IMR-90 (cell line): ENCODE measurements at regions not wholly inside any gene's neighbourhood (a gene's known extent, or its start where the extent isn't known, plus 50 kb on each side); places are given as distances from the start of the nearest gene placed in this dataset.

Experiments
- ATAC-seq: fragments of 200-7000 bp; cut with Tn5 transposase; 2 replicates; pipeline ENCODE4 v1.9.1; 2020; ENCODE audit warnings: low read depth, mild to moderate bottlenecking, moderate library complexity
- BruUV-seq: library from RNA; stranded (reverse); fragments of 400-500 nt; replicated peaks from 2 replicates; lab custom pipeline; 2021; lab: Mats Ljungman, UMichigan
- CTCF ChIA-PET: fragments of 300-600 bp; formaldehyde crosslinking; extraction: SDS; loops from one replicate; lab custom pipeline; 2021; ENCODE audit warnings: antibody characterized with exemption; lab: Yijun Ruan, JAX
- POLR2A ChIA-PET: fragments of 300-600 bp; sonication (Branson Sonifier 250); formaldehyde crosslinking; loops from one replicate; lab custom pipeline; 2022; ENCODE audit warnings: antibody characterized with exemption; ENCODE audit not compliant: unreplicated experiment; lab: Charles Lee
- DNase-seq: peaks from one replicate; pipeline ENCODE4 v3.0.0; 2013
- H2AFZ ChIP-seq: replicated peaks from 2 replicates; pipeline ENCODE3; 2013; ENCODE audit warnings: low read length, mild to moderate bottlenecking; ENCODE audit not compliant: poor library complexity
- H2AK5ac ChIP-seq: 2 replicates; pipeline ENCODE4 v1.6.1; 2013; ENCODE audit warnings: low read depth, low read length, inconsistent platforms
- H2AK9ac ChIP-seq: replicated peaks from 2 replicates; pipeline ENCODE3; 2013; ENCODE audit warnings: mild to moderate bottlenecking, low read depth, low read length, moderate library complexity; ENCODE audit not compliant: poor library complexity
- H2BK120ac ChIP-seq: 2 replicates; pipeline ENCODE4 v1.6.1; 2013; ENCODE audit warnings: low read depth, low read length, inconsistent platforms
- H2BK15ac ChIP-seq: 3 replicates; pipeline ENCODE4 v1.6.1; 2013; ENCODE audit warnings: low read depth, low read length, inconsistent platforms
- H2BK20ac ChIP-seq: 2 replicates; pipeline ENCODE4 v1.6.1; 2013; ENCODE audit warnings: low read depth, mild to moderate bottlenecking, inconsistent platforms, low read length, moderate library complexity
- H2BK5ac ChIP-seq: 2 replicates; pipeline ENCODE4 v1.6.1; 2013; ENCODE audit warnings: mild to moderate bottlenecking, low read depth, low read length, inconsistent platforms; ENCODE audit not compliant: poor library complexity, severe bottlenecking
- H3K14ac ChIP-seq: replicated peaks from 2 replicates; pipeline ENCODE4 v1.6.1; 2013; ENCODE audit warnings: low read depth, low read length, inconsistent platforms
- H3K18ac ChIP-seq: 2 replicates; pipeline ENCODE4 v1.6.1; 2013; ENCODE audit warnings: low read depth, low read length, control low read depth
- H3K23ac ChIP-seq: 2 replicates; pipeline ENCODE4 v1.6.1; 2013; ENCODE audit warnings: low read depth, low read length, inconsistent platforms
- H3K27ac ChIP-seq: 2 replicates; pipeline ENCODE4 v1.5.1; 2013; ENCODE audit warnings: mild to moderate bottlenecking, control low read depth, low read length; ENCODE audit not compliant: insufficient read depth
- H3K27me3 ChIP-seq: 2 replicates; pipeline ENCODE4 v1.6.1; 2013; ENCODE audit warnings: low read length; ENCODE audit not compliant: control insufficient read depth, insufficient read depth
- H3K36me3 ChIP-seq: 2 replicates; pipeline ENCODE4 v1.6.1; 2013; ENCODE audit warnings: low read length, mixed read lengths; ENCODE audit not compliant: control insufficient read depth, insufficient read depth
- H3K4ac ChIP-seq: 2 replicates; pipeline ENCODE4 v1.6.1; 2013; ENCODE audit warnings: low read depth, low read length, inconsistent platforms
- H3K4me1 ChIP-seq: 2 replicates; pipeline ENCODE4 v1.6.1; 2013; ENCODE audit warnings: low read length, mixed read lengths; ENCODE audit not compliant: control insufficient read depth, insufficient read depth
- H3K4me2 ChIP-seq: 2 replicates; pipeline ENCODE4 v1.6.1; 2013; ENCODE audit warnings: low read depth, mild to moderate bottlenecking, control low read depth, low read length, moderate library complexity
- H3K4me3 ChIP-seq: 2 replicates; pipeline ENCODE4 v1.5.1; 2013; ENCODE audit warnings: low read depth, mild to moderate bottlenecking, control low read depth, low read length, moderate library complexity; ENCODE audit not compliant: insufficient read depth
- H3K56ac ChIP-seq: 2 replicates; pipeline ENCODE4 v1.6.1; 2013; ENCODE audit warnings: low read length, inconsistent platforms; ENCODE audit not compliant: insufficient read depth; ENCODE audit errors: extremely low read depth
- H3K79me1 ChIP-seq, 2 experiments: 2 replicates each; pipeline ENCODE4 v1.6.1; 2013; ENCODE audit warnings: low read length in 2 of 2, inconsistent platforms in 1 of 2, low read depth in 1 of 2
- H3K9ac ChIP-seq: 2 replicates; pipeline ENCODE4 v1.6.1; 2013; ENCODE audit warnings: low read depth, low read length, control low read depth
- H3K9me1 ChIP-seq: 2 replicates; pipeline ENCODE4 v1.6.1; 2013; ENCODE audit warnings: low read length, inconsistent platforms; ENCODE audit not compliant: insufficient read depth
- H3K9me3 ChIP-seq: 2 replicates; pipeline ENCODE4 v1.6.1; 2013; ENCODE audit warnings: low read length; ENCODE audit not compliant: control insufficient read depth, insufficient read depth
- H4K20me1 ChIP-seq: 2 replicates; pipeline ENCODE4 v1.6.1; 2013; ENCODE audit warnings: low read length, inconsistent platforms; ENCODE audit not compliant: insufficient read depth
- H4K5ac ChIP-seq: 2 replicates; pipeline ENCODE4 v1.6.1; 2013; ENCODE audit warnings: mild to moderate bottlenecking, low read depth, low read length, control low read depth
- H4K8ac ChIP-seq, 2 experiments: 2 replicates each; pipeline ENCODE4 v1.6.1; 2013; ENCODE audit warnings: low read depth in 2 of 2, low read length in 2 of 2, control low read depth in 1 of 2, inconsistent platforms in 1 of 2
- H4K91ac ChIP-seq: 2 replicates; pipeline ENCODE4 v1.6.1; 2013; ENCODE audit warnings: low read depth, low read length, inconsistent platforms; ENCODE audit not compliant: insufficient read depth
- BHLHE40 ChIP-seq: fragments of 150-350 bp; IDR thresholded peaks from 2 replicates; pipeline ENCODE4 v1.6.1; 2016; ENCODE audit warnings: mild to moderate bottlenecking, low read depth, low read length
- CEBPB ChIP-seq: IDR thresholded peaks from 2 replicates; pipeline ENCODE4 v1.6.1; 2012; ENCODE audit warnings: low read depth, low read length, improper control_type of control experiment
- CHD1 ChIP-seq: IDR thresholded peaks from 2 replicates; pipeline ENCODE4 v1.6.1; 2012; ENCODE audit warnings: low read depth, low read length, improper control_type of control experiment
- FOS ChIP-seq: fragments of 150-350 bp; IDR thresholded peaks from 2 replicates; pipeline ENCODE4 v1.6.1; 2016; ENCODE audit warnings: low read depth, low read length
- MAZ ChIP-seq: IDR thresholded peaks from 2 replicates; pipeline ENCODE4 v1.6.1; 2012; ENCODE audit warnings: low read depth, mild to moderate bottlenecking, low read length, improper control_type of control experiment, moderate library complexity, borderline replicate concordance
- MXI1 ChIP-seq: IDR thresholded peaks from 2 replicates; pipeline ENCODE4 v1.6.1; 2012; ENCODE audit warnings: low read depth, mild to moderate bottlenecking, low read length, moderate library complexity, borderline replicate concordance
- NFE2L2 ChIP-seq: fragments of 150-350 bp; IDR thresholded peaks from 2 replicates; pipeline ENCODE4 v1.6.1; 2016; ENCODE audit warnings: low read depth, mild to moderate bottlenecking, low read length
- POLR2A ChIP-seq: IDR thresholded peaks from 2 replicates; pipeline ENCODE4 v1.6.1; 2012; ENCODE audit warnings: mild to moderate bottlenecking, low read depth, low read length
- RAD21 ChIP-seq: IDR thresholded peaks from 2 replicates; pipeline ENCODE4 v1.6.1; 2012; ENCODE audit warnings: low read length, improper control_type of control experiment
- RCOR1 ChIP-seq: IDR thresholded peaks from 2 replicates; pipeline ENCODE4 v1.6.1; 2012; ENCODE audit warnings: mild to moderate bottlenecking, low read length, improper control_type of control experiment; ENCODE audit not compliant: insufficient replicate concordance
- RFX5 ChIP-seq: IDR thresholded peaks from 2 replicates; pipeline ENCODE4 v1.8.0; 2012; ENCODE audit warnings: low read depth, mild to moderate bottlenecking, low read length, moderate library complexity
- SMC3 ChIP-seq: fragments of 150-350 bp; IDR thresholded peaks from 2 replicates; pipeline ENCODE4 v1.6.1; 2016; ENCODE audit warnings: low read depth, mild to moderate bottlenecking, antibody characterized with exemption, low read length, moderate library complexity
- USF2 ChIP-seq: fragments of 150-350 bp; IDR thresholded peaks from 2 replicates; pipeline ENCODE4 v1.6.1; 2017; ENCODE audit warnings: mild to moderate bottlenecking, antibody characterized with exemption, low read length, low read depth
- WGBS, 2 experiments: methylation state at CpG; one replicate each; pipeline versions ENCODE4 v1.1.5 to v1.1.7; 2013; ENCODE audit warnings: missing lambda C conversion rate in 2 of 2; ENCODE audit not compliant: insufficient read length in 1 of 2; ENCODE audit errors: extremely low coverage in 2 of 2; 5-methylcytosine and 5-hydroxymethylcytosine counted together
- dilution Hi-C: fragments of 300-500 bp; cut with HindIII; formaldehyde crosslinking; loops from one replicate; pipeline ENCODE4 v1.14.3; 2018; ENCODE audit warnings: low sequenced_read_pairs; ENCODE audit not compliant: unreplicated experiment
- in situ Hi-C: fragments of 300-500 bp; cut with MboI; formaldehyde crosslinking; loops from 3 replicates; pipeline ENCODE4 v1.14.3; 2019; ENCODE audit warnings: low sequenced_read_pairs, inconsistent platforms, mixed read lengths
- intact Hi-C: fragments of 100-400 bp; cut with micrococcal nuclease; formaldehyde crosslinking; loops from 2 replicates; pipeline ENCODE4 v1.10.0; 2022
- TF ChIP-seq, protein P1 (sequence below): fragments of 150-350 bp; IDR thresholded peaks from 2 replicates; pipeline ENCODE4 v1.6.1; 2016; ENCODE audit warnings: low read depth, mild to moderate bottlenecking, low read length, moderate library complexity, borderline replicate concordance
- TF ChIP-seq, protein P2 (sequence below): conservative IDR thresholded peaks from 2 replicates; pipeline ENCODE4 v1.5.1; 2012; ENCODE audit warnings: mild to moderate bottlenecking, low read depth, low read length, improper control_type of control experiment

DNA sequence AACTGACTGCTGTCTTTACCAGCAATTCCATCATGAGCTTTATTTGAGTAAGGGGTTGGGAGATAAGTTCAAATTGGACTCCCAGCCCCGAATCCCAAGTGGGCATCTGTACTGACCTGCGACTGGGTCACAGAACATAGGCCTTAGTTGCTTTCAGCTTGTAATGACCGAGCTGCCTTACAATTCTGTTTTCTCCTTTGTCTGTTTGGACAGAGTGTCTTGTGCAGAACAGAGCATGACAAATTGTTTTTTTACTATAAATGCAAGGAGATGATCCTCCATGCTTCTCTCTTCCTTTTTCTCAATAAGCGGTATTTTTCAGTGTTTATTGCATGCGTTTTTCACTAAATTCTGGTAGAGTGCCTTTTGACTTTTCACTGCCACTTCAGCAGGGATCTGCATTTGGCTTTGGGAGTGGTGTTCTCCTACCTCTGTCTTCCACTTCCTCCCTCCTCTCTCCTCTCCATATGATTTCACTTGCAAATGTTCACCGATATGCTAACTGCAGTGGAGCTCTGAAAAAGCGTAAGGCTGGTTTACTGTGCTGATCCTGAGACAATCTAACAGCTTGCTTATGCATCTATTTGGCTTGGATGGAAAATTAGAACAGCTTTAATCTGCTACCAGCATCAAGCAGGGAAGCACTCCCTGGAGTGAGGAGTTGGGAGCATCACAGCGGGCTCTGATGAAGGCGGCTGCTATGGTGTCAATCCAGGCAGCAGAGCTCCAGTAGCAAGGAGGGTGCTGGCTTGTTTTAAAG is 158.8 kb upstream of the SMIM21 start:
- WGBS, 2 experiments = 80% methylated on average over 1 of the region's 9 CpGs; no CpG with 5 or more reads in 1 of the 2 experiments
- H3K56ac ChIP-seq = no peak overlapping the region
- peaks cover 10% of the 10 kb centered on the region for H3K4me1 ChIP-seq
- H3K9ac ChIP-seq = no peak overlapping the region
- dilution Hi-C loops = no loop called here
- H2AK9ac ChIP-seq = no peak overlapping the region
- DNase-seq (no peak), ATAC-seq (no peak)
- no peak overlapping the region for H2BK20ac ChIP-seq
- no peak overlapping the region for H4K91ac ChIP-seq
- peaks cover 8% of the 10 kb centered on the region; the same call in 1 of the 2 replicates for H3K9me1 ChIP-seq
- H4K5ac ChIP-seq = no peak overlapping the region
- ChIA-PET POLR2A (interaction anchor here (0.6 kb wide), 1 partner anchor 74 kb away, joined by 7 read pairs; no protein-coding TSS in a partner anchor), CTCF (no interaction called here)
- in situ Hi-C loops = no loop called here
- H2AFZ ChIP-seq = no peak overlapping the region
- H2BK15ac ChIP-seq = no peak overlapping the region
- H3K4ac ChIP-seq = no peak overlapping the region
- no peak overlapping the region for H3K23ac ChIP-seq
- H3K4me2 ChIP-seq = no peak overlapping the region
- no peaks in the 10 kb centered on the region for H4K20me1 ChIP-seq
- H3K79me1 ChIP-seq = no peaks in the 10 kb centered on the region
- H3K27ac ChIP-seq = no peak overlapping the region
- no peak overlapping the region for H4K8ac ChIP-seq
- H2AK5ac ChIP-seq = no peak overlapping the region
- no peaks in the 10 kb centered on the region for H3K36me3 ChIP-seq
- H2BK5ac ChIP-seq = no peak overlapping the region
- no TSS peak for BruUV-seq
- no peaks in the 10 kb centered on the region; the same call in 1 of the 2 replicates for H3K9me3 ChIP-seq
- no peak overlapping the region for H3K4me3 ChIP-seq
- H3K27me3 ChIP-seq = no peaks in the 10 kb centered on the region
- H2BK120ac ChIP-seq = peak overlapping the region; percentile 41; the same call in 1 of the 2 replicates
- no peak overlapping the region for H3K18ac ChIP-seq
- intact Hi-C loops = loop anchor here (10.0 kb wide), 1 partner anchor 172 kb away; no protein-coding TSS in a partner anchor
- H3K14ac ChIP-seq = no peak overlapping the region
- TF ChIP-seq CEBPB (no peak), MXI1 (no peak), USF2 (no peak), BHLHE40 (no peak), NFE2L2 (no peak), RCOR1 (no peak), FOS (no peak), SMC3 (no peak), CHD1 (no peak), MAZ (no peak), POLR2A (no peak), RAD21 (no peak), RFX5 (no peak)
- TF ChIP-seq, protein P1, sequence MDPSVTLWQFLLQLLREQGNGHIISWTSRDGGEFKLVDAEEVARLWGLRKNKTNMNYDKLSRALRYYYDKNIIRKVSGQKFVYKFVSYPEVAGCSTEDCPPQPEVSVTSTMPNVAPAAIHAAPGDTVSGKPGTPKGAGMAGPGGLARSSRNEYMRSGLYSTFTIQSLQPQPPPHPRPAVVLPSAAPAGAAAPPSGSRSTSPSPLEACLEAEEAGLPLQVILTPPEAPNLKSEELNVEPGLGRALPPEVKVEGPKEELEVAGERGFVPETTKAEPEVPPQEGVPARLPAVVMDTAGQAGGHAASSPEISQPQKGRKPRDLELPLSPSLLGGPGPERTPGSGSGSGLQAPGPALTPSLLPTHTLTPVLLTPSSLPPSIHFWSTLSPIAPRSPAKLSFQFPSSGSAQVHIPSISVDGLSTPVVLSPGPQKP = no peak
- TF ChIP-seq, protein P2, sequence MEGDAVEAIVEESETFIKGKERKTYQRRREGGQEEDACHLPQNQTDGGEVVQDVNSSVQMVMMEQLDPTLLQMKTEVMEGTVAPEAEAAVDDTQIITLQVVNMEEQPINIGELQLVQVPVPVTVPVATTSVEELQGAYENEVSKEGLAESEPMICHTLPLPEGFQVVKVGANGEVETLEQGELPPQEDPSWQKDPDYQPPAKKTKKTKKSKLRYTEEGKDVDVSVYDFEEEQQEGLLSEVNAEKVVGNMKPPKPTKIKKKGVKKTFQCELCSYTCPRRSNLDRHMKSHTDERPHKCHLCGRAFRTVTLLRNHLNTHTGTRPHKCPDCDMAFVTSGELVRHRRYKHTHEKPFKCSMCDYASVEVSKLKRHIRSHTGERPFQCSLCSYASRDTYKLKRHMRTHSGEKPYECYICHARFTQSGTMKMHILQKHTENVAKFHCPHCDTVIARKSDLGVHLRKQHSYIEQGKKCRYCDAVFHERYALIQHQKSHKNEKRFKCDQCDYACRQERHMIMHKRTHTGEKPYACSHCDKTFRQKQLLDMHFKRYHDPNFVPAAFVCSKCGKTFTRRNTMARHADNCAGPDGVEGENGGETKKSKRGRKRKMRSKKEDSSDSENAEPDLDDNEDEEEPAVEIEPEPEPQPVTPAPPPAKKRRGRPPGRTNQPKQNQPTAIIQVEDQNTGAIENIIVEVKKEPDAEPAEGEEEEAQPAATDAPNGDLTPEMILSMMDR = no peak
